Umbilical cord (tissue), 1 donor: ENCODE measurements at regions not wholly inside any gene's neighbourhood (a gene's known extent, or its start where the extent isn't known, plus 50 kb on each side); places are given as distances from the start of the nearest gene placed in this dataset.
"Not testable (repeated sequence)": the region's sequence is repeated elsewhere in the genome, so short reads cannot be mapped to it uniquely, and the experiment has no call there.

ENCODE experiments used
- DNase-seq: peaks from one replicate; pipeline ENCODE4 v3.0.0-alpha.2; 2015; ENCODE audit warnings: low spot score

DNA sequence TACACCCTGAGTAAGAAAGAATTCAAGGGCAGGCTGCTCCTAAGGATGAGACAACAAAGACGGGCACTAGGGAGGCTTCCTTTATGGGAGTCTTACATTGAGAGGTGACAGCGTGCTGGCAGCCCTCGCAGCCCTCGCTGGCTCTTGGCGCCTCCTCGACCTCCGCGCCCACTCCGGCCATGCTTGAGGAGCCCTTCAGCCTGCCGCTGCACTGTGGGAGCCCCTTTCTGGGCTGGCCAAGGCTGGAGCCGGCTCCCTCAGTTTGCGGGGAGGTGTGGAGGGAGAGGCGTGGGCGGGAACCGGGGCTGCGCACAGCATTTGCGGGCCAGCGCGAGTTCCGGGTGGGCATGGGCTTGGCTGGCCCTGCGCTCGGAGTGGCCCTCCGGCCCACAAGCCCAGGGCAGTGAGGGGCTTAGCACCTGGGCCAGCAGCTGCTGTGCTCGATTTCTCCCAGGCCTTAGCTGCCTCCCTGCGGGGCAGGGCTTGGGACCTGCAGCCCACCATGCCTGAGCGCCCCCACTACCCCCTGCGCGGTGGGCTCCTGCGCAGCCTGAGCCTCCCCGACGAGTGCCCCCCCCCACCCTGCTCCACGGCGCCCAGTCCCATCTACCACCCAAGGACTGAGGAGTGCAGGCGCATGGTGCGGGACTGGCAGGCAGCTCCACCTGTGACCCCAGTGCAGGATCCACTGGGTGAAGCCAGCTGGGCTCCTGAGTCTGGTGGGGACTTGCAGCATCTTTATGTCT is 75.3 kb downstream of the BARX1 start:
- DNase-seq = not testable (repeated sequence)

DNA sequence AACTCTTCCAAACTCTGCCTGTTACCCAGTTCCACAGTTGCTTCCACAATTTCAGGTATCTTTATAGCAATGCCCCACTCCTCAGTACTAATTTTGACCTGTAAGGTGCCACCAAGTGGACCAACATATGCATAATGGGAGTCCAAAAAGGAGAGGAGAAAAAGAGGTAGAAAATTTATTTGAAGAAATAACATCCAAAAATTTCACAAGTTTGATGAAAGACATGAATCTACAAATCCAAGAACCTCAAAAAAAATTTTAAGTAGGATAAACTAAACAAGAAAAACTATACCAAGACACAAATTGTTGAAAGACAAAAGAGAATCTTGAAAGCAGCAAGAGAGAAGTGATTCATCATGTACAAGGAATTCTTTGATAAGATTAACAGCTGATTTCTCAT is 79.8 kb downstream of the BARX1 start:
- no peak for DNase-seq

DNA sequence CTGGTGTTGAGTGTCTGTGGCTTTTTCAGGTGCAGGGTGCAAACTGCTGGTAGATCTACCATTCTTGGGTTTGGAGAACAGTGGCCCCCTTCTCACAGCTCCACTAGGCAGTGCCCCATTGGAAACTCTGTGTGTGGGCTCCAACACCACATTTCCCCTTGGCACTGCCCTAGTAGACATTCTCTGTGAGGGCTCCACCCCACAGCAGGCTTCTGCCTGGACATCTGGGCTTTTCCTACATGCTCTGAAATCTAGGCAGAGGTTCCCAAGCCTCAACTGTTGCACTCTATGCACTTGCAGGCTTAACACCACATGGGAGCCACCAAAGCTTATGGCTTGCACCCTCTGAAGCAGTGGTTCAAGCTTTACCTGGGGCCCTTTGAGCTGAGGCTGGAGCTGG is 80.9 kb downstream of the BARX1 start:
- no peak for DNase-seq

DNA sequence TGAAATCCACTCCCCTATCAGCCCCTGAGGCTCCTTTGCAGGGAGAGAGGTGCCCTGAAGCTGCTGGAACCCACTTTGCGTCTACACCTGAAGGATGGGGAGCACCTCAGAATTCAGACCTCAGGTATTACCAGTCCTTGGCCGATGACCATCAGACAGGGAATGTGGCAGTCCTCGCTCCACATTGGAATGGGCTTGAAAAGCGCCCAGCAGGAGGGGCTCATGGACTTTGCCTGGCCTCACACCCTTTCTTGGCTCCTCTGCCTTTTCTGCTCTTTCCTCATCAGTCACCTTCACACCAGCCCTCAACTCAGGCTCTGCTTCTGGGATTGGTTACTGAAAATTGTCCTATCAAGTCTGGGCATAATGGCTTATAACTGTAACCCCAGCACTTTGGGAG is 83.9 kb downstream of the BARX1 start:
- no peak for DNase-seq

DNA sequence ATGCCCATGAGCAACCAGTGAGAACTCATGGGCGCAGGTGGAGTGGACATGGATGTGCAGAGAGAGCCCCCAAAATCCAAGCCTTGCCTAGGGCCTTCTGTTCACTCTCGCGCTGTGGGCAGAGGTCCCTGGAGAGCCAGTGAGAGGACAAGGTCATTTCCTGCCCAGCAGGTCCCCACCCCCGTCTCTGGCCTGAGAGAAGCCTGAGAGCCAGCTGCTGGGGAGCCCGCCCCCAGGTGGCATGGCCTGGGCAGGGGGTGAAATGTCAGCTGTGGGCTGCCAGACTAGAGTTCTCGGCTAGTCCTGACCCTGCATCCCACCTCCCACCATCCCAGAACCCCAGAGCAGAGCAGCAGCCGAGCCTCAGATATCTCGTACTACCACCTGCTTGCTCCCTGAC is 85.3 kb downstream of the BARX1 start:
- no peak for DNase-seq

DNA sequence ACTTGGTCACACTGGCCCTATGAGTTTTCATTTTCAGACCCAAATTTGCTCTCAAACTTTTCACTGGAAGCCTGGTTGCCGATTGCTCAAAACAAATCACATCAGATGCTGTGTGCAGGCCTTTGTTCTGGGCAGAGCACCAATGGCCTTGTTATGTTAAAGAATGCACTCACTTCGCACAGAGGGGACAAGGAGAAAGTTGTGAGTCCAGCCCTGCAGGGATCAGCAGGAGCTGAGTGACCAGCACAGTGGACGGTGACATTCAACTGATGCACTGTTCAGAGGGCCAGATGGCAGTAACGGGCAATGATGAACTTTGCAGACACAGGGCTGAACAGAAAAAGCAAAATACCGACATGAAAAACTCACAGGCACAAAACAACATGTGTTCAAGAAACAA is 86.1 kb downstream of the BARX1 start:
- DNase-seq = no peak

DNA sequence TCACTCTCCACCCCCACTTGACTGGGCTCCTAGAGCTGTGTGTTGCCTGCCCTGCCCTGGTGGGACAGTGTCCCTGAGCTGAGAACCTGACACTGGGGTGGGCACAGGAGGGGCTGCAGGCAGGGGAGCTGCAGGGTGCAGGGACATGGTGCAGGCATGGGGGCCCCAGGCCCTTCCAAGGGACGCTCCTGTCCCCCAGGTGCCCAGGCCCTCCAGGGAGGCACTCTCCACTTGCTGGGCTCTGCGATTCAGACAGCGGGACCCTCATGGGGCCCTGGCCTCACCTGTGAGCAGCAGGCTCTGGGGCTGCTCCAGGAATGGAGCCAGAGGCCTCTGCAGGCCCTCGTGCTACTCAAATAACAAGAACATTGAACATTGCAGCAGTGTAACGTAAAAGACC is 89.4 kb downstream of the BARX1 start:
- DNase-seq = no peak

DNA sequence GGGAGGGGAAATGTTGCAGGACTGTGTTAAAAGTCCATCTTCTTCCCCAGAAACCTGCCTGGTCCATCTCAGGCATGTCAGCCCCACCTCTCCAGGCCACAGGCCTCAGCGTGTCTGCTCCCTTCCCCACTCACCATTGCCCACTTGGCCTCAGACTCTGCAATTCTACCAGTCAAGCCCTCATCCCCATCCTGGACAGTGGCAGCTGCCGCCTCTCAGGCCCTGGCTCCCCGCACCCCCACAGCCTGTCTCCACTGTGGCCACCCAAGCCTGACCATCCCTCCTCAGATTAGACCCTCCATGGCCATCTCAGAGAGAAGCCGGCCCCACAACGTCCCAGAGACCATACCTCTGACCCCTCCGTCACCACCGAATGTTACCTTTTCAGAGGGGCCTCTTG is 89.9 kb downstream of the BARX1 start:
- DNase-seq = no peak

DNA sequence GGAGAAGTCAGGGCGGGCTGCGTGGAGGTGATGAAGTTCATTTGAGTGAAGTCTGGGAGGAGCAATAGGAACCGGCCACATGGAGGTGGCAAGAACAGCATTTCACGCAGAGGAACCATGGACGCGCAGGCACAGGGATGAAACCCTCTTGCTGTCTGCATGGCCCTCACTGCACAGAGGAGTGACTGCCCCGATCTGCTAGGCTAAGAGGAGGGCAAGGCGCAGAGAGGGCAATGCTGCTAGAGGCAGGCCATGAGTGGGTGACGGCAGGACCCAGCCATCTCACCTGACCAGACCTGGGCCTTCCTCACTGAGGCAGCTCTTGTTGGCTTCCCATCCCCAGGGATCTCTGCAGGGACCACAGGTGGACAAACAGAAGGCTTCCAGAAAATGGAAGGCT is 90.3 kb downstream of the BARX1 start:
- DNase-seq = no peak

DNA sequence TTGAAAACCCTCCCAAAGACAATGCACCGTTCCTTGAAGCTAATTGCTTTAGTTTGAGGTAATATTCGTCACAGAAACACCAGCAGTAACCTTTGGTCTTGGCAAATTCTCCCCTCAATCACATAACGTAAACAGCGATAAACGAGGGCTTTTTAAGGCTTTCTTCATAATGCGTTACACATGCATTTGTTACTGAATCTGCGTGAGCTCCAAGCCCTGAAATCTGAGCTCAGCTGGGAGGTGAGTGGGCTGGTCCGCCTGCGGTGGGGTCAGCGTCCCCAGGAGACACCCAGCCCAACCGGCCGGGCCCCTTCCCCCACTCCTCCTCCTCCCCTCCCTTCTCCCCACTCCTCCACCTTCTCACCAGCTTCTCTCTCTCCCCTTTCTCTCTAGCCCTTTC is 91.1 kb downstream of the BARX1 start:
- DNase-seq = no peak

DNA sequence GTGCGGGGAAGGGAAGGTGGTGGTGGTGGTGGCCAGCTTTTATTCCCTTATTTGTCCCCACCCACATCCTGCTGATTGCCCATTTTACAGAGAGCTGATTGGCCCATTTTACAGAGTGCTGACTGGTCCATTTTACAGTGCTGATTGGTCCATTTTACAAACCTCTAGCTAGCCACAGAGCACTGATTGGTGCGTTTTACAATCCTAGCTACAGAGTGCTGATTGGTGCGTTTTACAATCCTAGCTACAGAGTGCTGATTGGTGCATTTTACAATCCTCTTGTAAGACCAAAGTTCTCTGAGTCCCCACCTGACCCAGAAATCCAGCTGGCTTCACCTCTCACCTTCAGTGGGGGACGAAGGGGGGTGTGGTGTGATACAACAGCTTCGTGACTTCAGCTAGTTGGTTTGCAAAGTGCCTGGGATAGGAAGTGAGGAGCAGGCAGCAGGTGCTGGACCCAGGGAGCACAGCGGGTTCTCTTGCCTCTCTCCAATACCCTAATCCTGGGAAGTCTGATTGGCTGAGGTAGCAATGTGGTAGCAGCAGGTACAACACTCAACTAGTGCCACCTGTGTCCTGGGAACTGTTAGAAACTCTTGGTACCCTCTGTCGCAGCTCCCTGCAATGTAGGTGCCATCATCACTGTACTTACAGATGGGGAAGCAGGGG is 92.1 kb downstream of the BARX1 start:
- no peak for DNase-seq

DNA sequence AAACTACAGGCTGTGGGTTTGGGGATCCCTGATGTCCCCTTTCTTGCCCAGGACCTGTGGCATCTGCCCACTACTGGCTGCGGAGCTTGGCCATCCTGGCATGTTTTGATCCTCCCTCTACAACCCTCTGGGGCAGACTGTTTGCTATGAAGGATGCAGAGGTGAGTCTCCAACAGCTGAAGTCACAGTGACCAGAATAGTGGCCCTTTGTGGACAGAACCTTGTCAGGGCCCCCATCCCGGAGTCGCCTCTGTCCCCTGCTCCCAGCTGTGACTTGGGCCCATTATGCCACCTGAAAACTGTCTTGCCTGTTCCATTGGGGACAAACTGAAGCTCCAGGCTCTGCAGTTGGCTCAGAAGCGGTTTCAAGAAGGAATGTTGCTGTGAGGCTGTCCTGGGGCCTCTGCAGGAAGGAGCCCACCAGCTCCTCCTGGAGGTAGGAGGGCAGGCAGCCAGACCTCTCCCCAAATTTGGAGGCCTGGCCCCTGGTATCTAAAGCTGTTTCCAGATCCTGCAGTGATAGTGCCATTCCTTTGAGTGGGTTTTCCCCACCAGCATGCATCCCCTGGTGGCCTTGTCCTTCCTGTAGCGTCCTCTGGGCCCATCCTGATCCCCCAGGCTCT is 93.3 kb downstream of the BARX1 start:
- DNase-seq = no peak

DNA sequence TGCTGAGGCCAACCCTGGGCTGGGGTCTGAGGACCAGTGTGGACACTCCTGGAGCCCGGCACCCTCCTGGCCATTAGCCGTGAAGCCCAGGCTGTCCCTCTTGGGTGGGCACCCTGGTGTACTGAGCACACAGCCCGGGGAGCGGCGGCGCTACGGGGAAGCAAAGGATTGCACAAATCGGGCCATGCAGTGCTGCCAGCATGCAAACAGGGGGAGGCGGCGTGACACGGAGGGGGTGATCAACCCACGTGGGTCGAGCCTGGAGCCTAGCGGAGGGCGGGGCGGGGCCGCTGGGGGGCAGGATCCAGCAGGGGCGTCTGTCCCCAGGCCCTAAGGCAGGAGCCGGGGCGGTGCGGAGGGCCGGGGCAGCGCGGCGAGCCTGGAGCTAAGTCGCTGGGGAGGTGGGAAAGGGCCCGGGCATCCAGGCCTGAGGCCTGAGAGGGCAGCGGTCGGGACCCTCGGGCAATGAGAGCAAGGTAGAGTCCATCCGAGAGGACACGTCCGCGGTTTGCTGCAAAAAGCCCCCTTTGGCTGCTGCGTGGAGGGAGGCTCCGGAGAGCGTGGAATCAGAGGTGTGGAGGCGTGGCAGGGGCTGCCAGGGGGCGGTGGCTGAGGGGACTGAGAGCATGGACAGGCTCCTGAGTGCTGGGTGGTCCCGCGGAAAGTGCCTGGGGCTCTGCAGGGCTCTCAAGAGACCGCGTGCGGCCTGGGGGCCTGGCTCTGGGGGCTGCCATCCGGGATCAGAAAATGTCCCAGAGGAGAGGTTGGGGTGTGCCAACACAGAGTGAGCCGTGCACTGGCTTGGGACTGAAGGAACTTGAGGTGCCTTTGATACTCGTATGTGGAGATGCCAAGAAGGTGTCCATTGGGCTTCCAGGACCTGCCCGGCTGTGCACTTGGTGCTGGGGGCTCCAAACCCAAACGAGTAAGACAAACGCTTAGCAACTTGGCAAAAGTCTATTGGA is 94.2 kb downstream of the BARX1 start:
- DNase-seq = peak; percentile 8

DNA sequence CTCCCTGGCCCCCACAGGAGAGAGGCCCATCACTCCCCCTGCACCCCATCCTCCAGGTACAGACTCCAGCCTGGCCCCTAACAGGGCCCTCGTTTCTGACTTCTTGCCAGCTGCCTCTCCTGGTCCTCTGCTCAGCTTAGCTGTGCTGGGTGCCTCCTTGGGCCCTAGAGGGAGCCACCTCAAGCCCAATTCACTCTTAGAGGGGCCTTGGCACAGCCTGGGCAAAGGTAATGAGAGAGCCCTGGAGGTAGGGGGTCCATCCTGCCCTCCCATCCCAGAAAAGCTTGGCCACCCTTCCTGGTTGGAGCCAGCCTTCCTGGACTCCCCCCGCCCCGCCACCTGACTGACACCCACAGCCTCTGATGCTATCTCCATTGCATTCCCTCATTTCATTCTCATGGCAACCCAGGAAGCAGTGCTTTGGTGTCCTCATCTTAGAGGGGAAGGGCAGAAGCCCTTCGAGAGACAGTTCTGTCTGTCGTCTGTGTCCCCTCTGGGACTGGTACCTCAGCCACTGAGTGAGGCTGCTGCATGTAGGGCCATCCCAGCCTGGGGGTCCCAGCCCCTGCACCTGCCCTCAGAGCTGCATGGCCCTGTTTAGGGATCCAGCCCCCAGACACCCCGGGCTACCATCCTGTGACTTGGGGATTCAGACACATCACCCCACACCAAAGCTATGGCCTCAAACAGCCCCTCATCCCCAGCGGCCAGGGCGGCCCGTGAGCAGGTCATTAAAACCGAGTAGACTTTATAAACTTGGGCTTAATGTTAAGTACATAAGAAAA is 95.5 kb downstream of the BARX1 start:
- DNase-seq = no peak

DNA sequence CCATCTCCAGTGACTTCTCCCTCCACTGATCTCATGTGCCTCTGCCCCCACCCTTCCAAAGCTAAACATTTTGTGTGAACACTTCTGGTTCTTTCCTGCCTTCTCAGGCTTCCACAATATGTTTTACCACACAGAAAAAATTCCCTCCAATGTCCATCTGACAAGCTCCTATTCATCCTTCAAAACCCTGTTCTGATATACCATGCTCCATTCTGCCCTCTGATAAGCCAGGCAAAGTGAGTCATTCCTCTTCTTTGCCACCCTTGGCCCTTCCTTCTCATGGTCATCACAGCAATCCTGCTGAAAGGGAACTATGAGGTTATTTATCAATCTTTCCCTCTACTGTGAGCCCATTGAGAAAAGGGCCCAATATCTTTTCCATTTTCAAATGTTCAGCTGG is 97.6 kb downstream of the BARX1 start:
- no peak for DNase-seq

DNA sequence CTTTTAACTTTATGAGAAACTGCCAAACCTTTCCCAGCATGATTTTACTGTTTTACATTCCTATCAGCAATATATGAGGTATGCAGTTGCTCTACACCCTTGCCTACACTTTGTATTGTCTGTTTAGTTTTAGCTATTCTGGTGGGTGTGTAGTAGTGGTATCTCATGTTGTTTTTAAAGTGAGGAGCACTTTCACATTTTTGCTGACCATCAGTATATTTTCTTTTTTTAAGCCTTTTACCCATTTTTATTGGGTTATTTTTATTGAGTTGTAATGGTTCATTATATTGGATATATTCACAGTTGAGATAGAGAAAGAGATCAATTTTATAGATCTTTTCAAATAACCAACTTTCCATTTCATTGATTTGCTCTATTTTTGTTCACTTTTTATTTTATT is 102.4 kb downstream of the BARX1 start:
- no peak for DNase-seq

DNA sequence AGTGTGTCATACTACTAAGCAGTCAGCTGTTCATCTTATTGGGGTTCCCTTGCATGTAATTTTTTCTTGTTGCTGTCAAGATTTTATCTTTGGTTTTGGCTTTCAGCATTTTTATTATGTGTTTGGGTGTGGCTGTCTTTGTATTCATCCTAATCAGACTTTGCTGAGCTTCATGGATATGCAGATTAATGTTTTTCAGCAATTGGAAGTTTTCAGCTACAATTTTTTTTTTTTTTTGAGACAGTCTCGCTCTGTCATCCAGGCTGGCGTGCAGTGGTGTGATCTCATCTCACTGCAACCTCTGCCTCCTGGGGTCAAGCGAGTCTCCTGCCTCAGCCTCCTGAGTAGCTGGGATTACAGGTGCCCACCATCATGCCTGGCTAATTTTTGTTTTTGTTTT is 108.8 kb downstream of the BARX1 start:
- DNase-seq = no peak

DNA sequence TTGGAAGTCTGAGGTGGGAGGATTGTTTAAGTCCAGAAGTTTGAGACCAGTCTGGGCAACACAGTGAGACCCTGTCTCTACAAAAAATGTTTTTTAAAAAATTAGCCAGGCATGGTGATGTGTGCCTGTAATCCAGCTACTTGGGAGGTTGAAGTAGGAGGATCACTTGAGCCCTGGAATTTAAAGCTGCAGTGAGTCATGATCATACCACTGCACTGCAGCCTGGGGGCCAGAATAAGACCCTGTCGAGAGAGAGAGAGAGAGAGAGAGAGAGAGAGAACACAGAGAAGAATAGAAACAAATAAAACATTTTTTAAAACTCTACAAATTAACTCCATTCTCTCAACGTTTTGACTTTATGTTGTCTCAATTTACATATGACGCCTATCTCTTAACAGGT is 111.8 kb downstream of the BARX1 start:
- DNase-seq = no peak

DNA sequence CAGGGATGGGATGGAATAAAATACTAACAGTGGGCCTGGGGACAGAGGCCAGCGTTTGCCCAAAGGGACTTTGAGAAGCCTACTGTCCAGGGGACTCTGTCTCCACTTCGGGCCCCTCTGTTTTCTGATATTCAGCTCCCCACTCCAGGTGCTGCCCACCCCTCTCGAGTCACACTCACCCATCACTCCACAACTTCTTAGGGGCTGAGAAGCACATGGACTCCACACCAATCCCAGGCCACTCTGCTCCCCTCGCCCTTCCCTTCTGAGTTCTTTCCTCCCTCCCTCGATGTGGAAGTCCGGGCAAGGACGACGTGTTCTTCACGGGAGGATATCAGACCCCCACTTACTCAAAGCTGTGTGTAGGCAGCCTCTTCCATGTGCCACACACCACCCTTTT is 124.5 kb downstream of the BARX1 start:
- no peak for DNase-seq

DNA sequence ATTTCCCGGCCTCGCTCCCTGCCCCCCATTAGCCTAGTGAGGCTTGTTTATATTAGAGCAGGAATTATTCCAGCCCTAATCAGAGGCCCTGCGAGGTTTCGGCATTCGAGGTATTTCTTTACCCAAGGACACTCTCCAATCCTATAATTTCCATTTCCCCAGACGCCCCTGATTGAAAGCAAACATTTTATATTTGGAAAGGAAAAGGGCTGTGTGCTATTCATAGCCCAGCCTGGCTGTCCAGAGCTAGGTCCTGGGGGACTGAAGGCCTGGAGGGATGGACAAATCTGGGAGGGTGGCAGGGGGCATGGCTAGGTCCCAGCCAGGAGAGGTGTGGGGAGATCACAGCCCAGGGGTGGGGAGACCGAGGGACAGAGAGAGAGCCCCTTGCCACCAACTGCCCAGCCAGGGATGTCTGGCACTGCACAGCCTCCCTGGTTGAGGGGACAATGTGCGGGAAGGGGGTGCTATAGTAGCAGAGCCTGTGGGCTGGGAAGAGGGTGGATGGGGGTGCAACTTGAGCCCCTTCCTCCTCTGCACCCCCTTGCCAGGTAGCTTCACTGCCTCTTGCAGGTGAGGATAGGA is 125.1 kb downstream of the BARX1 start:
- no peak for DNase-seq
